Thymus (tissue), 11 donors: ENCODE measurements at regions not wholly inside any gene's neighbourhood (a gene's known extent, or its start where the extent isn't known, plus 50 kb on each side); places are given as distances from the start of the nearest gene placed in this dataset.

Experiments
- DNase-seq, 9 donors: peaks; one replicate each; pipeline ENCODE4 v3.0.0-alpha.2; 2013; ENCODE audit warnings: low spot score in 9 of 9, low read depth in 6 of 9, missing footprints in 1 of 9
- H3K27ac ChIP-seq, 2 donors: one replicate each; pipeline ENCODE4 v1.5.1; 2013; ENCODE audit warnings: control low read depth in 1 of 2, low read depth in 1 of 2, low read length in 1 of 2, mild to moderate bottlenecking in 1 of 2, moderate library complexity in 1 of 2
- H3K27me3 ChIP-seq, 2 donors: one replicate each; pipeline ENCODE4 v1.5.1; 2013; ENCODE audit warnings: low read length in 1 of 2; ENCODE audit not compliant: control insufficient read depth in 2 of 2, insufficient read depth in 1 of 2
- H3K36me3 ChIP-seq, 2 donors: one replicate each; pipeline ENCODE4 v1.5.1; 2013; ENCODE audit warnings: low read length in 1 of 2, mild to moderate bottlenecking in 1 of 2, moderate library complexity in 1 of 2; ENCODE audit not compliant: control insufficient read depth in 2 of 2, insufficient read depth in 2 of 2
- H3K4me1 ChIP-seq, 2 donors: one replicate each; pipeline ENCODE4 v1.5.1; 2013; ENCODE audit warnings: low read length in 2 of 2; ENCODE audit not compliant: control insufficient read depth in 2 of 2, insufficient read depth in 2 of 2
- H3K4me3 ChIP-seq, 2 donors: one replicate each; pipeline ENCODE4 v1.5.1; 2013; ENCODE audit warnings: low read length in 2 of 2, control low read depth in 1 of 2, mild to moderate bottlenecking in 1 of 2
- H3K9me3 ChIP-seq, 2 donors: one replicate each; pipeline ENCODE4 v1.5.1; 2013; ENCODE audit warnings: low read length in 1 of 2, mild to moderate bottlenecking in 1 of 2; ENCODE audit not compliant: control insufficient read depth in 2 of 2, insufficient read depth in 1 of 2
- WGBS: extraction: QIAGEN DNeasy Blood & Tissue Kit; methylation state at CpG from one replicate; pipeline ENCODE4 v1.1.7; 2013; 5-methylcytosine and 5-hydroxymethylcytosine counted together
- donor health status: healthy.

DNA sequence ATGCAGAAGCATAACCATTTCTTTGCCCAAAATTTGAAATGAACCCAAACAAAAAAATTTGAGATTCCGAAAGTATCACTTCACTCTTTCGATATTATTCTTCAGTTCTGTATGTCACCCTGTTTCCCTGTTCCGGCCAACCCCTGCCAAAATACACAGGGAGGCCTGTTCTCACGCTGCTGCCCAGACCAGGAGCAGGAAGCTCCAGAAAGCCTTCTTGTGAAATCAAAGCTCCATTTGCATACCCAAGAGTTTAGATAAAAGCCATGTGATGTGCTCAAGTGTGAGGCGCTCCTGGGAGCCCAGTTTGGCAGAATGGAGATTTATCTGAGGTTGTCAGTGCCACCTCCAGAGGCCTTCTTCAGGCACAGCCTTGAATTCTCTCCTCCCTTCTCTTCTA, 236.2 kb downstream of the FGFR2 start:
- H3K27ac ChIP-seq: no peak overlapping the region
- H3K27me3 ChIP-seq: no peaks in the 10 kb centered on the region
- no peaks in the 10 kb centered on the region for H3K9me3 ChIP-seq
- H3K4me1 ChIP-seq: no peaks in the 10 kb centered on the region
- no peak overlapping the region for H3K4me3 ChIP-seq
- H3K36me3 ChIP-seq: no peaks in the 10 kb centered on the region
- no peak for DNase-seq
- 91% methylated on average over 5 of the region's 5 CpGs for WGBS

DNA sequence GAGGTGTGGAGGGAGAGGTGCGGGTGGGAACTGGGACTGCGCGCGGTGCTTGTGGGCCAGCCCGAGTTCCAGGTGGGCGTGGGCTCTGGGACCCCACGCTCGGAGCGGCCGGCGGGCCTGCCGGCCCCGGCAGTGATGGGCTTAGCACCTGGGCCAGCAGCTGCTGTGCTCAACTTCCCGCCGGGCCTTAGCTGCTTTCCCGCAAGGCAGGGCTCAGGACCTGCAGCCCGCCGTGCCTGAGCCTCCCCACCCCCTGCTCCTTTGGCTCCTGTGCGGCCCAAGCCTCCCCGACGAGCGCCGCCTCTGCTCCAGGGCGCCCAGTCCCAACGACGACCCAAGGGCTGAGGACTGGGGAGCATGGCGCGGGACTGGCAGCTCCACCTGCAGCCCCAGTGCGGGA, 232.7 kb downstream of the FGFR2 start:
- Histone ChIP-seq H3K4me3 (no peak overlapping the region), H3K4me1 (no peaks in the 10 kb centered on the region), H3K36me3 (no peaks in the 10 kb centered on the region), H3K27me3 (no peaks in the 10 kb centered on the region), H3K27ac (no peak overlapping the region), H3K9me3 (no peaks in the 10 kb centered on the region)
- DNase-seq: no peak
- 97% methylated on average over 29 of the region's 29 CpGs for WGBS

DNA sequence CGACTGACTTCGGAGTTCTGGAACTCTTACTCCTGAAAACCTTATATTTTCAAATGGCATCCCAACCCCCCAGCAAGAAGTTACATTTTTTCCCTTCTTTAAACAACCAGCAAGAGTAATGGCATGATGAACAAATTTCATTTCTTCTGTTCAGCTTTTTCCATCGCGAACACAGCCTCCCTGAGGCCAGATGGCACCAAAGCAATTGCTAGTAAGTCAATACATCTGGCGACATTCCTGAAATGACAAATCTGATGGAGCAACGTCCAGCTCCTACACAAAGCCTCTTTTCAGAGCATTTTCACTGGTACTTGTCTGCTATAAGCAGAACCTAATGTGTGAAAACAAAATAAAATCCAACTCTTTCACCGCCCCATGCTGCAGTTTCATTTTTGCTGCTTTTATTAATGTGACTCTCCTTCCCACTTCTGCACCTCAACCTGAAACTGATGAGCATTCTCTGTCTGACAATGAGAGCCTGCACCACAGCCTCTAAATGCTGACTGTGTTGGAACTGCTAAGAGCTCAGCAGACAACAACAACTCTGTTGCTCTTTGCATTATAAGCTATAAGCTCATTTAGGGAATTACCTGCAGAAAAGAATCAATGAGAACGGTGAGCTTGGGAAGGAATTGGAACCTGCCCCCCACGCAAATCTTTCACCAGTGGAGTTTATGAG, 229.8 kb downstream of the FGFR2 start:
- Histone ChIP-seq H3K27me3 (no peaks in the 10 kb centered on the region), H3K36me3 (no peaks in the 10 kb centered on the region), H3K27ac (no peak overlapping the region), H3K9me3 (no peaks in the 10 kb centered on the region), H3K4me1 (no peaks in the 10 kb centered on the region), H3K4me3 (no peak overlapping the region)
- 88% methylated on average over 9 of the region's 9 CpGs for WGBS
- no peak for DNase-seq

GRCh38 chr10:121369616-121370015, 228.6 kb downstream of the FGFR2 start:
- H3K27me3 ChIP-seq: no peaks in the 10 kb centered on the region
- no peaks in the 10 kb centered on the region for H3K36me3 ChIP-seq
- H3K4me1 ChIP-seq: no peaks in the 10 kb centered on the region
- no peak for DNase-seq
- H3K27ac ChIP-seq: no peak overlapping the region
- no peaks in the 10 kb centered on the region for H3K9me3 ChIP-seq
- WGBS: 63% methylated on average over 3 of the region's 3 CpGs
- H3K4me3 ChIP-seq: no peak overlapping the region

DNA sequence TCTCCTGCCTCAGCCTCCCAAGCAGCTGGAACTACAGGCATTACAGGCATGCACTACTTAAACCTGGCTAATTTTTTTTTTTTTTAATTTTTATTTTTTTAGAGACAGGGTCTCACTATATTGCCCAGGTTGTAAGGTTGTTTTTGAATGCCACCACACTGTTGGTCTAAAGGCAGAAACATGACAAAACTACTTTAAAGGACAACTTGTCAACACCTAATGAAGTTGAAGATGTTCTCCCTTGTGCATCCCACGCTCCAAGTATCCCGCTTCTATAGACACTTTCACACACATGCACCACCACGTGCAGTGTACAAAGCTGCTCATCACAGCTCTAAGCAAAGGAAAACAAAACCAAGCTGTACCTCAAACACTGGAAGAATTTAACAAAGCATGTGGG, 226.4 kb downstream of the FGFR2 start:
- DNase-seq: no peak
- no peaks in the 10 kb centered on the region for H3K27me3 ChIP-seq
- H3K27ac ChIP-seq: no peak overlapping the region
- H3K4me3 ChIP-seq: no peak overlapping the region
- no peaks in the 10 kb centered on the region for H3K4me1 ChIP-seq
- 78% methylated on average over 3 of the region's 3 CpGs for WGBS
- H3K36me3 ChIP-seq: no peaks in the 10 kb centered on the region
- no peaks in the 10 kb centered on the region for H3K9me3 ChIP-seq

GRCh38 chr10:121373411-121373810, 224.8 kb downstream of the FGFR2 start:
- Histone ChIP-seq H3K9me3 (no peaks in the 10 kb centered on the region), H3K27ac (no peak overlapping the region), H3K4me1 (no peaks in the 10 kb centered on the region), H3K27me3 (no peaks in the 10 kb centered on the region), H3K4me3 (no peak overlapping the region), H3K36me3 (no peaks in the 10 kb centered on the region)
- DNase-seq: no peak
- WGBS: 87% methylated on average over 2 of the region's 2 CpGs

DNA sequence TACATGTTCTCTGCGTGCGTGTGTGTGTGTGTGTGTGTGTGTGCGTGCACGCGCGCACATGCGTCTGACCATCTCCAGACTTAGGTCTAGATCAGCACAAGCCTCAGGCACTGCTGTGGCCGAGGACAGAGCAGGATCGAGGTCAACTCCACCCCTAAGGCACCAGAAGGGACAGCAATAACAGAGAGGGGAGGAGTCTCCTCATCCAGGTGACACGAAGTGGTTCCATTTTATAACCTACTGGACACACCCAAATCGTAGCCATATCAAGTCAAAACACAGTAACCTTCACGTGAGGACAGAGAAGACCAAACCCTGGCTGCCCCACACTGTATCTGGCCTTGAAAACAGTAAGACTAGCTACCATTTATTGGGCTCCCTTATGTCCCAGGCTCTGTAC, 224.1 kb downstream of the FGFR2 start:
- H3K27me3 ChIP-seq: no peaks in the 10 kb centered on the region
- no peak for DNase-seq
- no peak overlapping the region for H3K27ac ChIP-seq
- H3K9me3 ChIP-seq: no peaks in the 10 kb centered on the region
- no peaks in the 10 kb centered on the region for H3K36me3 ChIP-seq
- no peaks in the 10 kb centered on the region for H3K4me1 ChIP-seq
- no peak overlapping the region for H3K4me3 ChIP-seq
- 92% methylated on average over 12 of the region's 12 CpGs for WGBS

DNA sequence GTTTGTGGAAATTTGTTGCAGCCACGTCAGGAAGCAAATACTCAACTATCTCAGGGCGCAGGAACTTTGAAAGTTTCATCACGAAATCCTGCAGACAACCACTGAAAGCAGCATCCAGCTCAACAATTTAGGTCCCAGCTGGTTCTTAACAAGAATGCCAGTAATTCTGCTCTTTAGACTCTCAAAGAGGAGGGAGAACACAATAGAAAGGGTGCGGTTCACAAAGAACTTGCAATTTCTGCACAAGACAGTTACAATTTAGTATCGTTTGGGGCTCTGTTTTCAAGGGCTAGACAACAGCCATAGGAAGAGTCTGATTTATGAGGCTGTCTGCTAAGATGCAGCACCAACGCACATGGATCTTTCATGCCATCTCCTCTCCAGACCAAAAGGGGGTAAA, 223.1 kb downstream of the FGFR2 start:
- WGBS: 85% methylated on average over 6 of the region's 6 CpGs
- no peaks in the 10 kb centered on the region for H3K27me3 ChIP-seq
- DNase-seq: no peak
- H3K9me3 ChIP-seq: no peaks in the 10 kb centered on the region
- no peaks in the 10 kb centered on the region for H3K36me3 ChIP-seq
- H3K4me1 ChIP-seq: no peaks in the 10 kb centered on the region
- no peak overlapping the region for H3K4me3 ChIP-seq
- H3K27ac ChIP-seq: no peak overlapping the region

DNA sequence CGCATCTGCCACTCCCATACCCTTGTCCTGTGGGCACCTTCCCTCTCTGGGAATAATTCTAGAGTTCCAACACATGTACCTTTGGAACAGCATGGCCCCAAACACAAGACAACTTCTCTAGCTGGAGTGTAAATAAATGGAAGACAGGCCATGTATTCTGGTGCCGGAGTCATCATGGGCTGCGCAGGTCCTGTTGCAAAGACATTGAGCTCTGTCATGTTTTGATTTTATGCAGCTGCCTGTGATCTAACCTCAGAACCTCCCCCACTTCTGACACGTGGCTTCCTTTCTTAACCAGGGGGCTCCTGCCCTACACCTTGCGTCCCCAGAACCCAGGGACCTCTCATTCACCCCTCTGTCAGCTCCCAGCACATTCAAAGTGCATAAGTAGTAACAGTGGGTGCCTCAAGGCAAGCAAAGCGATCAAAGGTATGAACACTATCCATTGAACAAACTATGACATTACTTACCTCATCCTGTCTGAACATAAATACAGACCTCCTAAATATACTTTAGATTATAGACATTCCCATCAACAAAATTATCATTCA, 219.9 kb downstream of the FGFR2 start:
- Histone ChIP-seq H3K27ac (no peak overlapping the region), H3K4me3 (no peak overlapping the region), H3K27me3 (no peaks in the 10 kb centered on the region), H3K9me3 (no peaks in the 10 kb centered on the region), H3K4me1 (no peaks in the 10 kb centered on the region), H3K36me3 (no peaks in the 10 kb centered on the region)
- DNase-seq: no peak
- WGBS: 79% methylated on average over 6 of the region's 6 CpGs
